ENCODE measurements at regions not wholly inside any gene's neighbourhood (a gene's known extent, or its start where the extent isn't known, plus 50 kb on each side); places are given as distances from the start of the nearest gene placed in this dataset.

- no peak overlapping the region for H3K4ac ChIP-seq (replicated peaks; ENCODE audit: insufficient read length, low read depth, low read length)
- no peak overlapping the region for H4K5ac ChIP-seq (ENCODE audit: insufficient read length, low read depth, low read length)
- H3K23ac ChIP-seq (ENCODE audit: insufficient read length): no peak overlapping the region
- H2BK20ac ChIP-seq (ENCODE audit: low read length): no peak overlapping the region
- no peak overlapping the region for H3K9ac ChIP-seq (replicated peaks in 1 of 4; ENCODE audit: extremely low read depth in 1 of 4, low read depth in 3 of 4, low read length in 3 of 4)
- H3K23me2 ChIP-seq (ENCODE audit: low read depth, low read length): no peaks in the 10 kb centered on the region
- H3K36me3 ChIP-seq (ENCODE audit: control insufficient read depth in 2 of 4, insufficient read depth in 4 of 4, low read length in 3 of 4): no peaks in the 10 kb centered on the region
- no peak overlapping the region for H4K8ac ChIP-seq (ENCODE audit: extremely low read depth, insufficient read depth, low read length)
- H4K91ac ChIP-seq (replicated peaks; ENCODE audit: insufficient read length, low read length): no peak overlapping the region
- no peak overlapping the region for H2BK5ac ChIP-seq (ENCODE audit: low read depth, low read length)
- H3K56ac ChIP-seq (replicated peaks; ENCODE audit: insufficient read length, low read depth, low read length): no peak overlapping the region
- no peak overlapping the region for H2BK120ac ChIP-seq (replicated peaks; ENCODE audit: low read depth, low read length)
- H3K4me1 ChIP-seq (replicated peaks in 1 of 4; ENCODE audit: control insufficient read depth in 3 of 4, insufficient read depth in 4 of 4, low read length in 3 of 4): no peaks in the 10 kb centered on the region
- H2BK12ac ChIP-seq (ENCODE audit: low read depth, low read length): no peak overlapping the region
- no peak overlapping the region for H2AK5ac ChIP-seq (ENCODE audit: low read depth, low read length)
- ChIA-PET POLR2A (ENCODE audit: partially characterized antibody) (no interaction called here), CTCF (ENCODE audit: partially characterized antibody) (interaction anchor here (0.6 kb wide), 1 partner anchor 395 kb away, joined by 3 read pairs; no protein-coding TSS in a partner anchor)
- H3K27me3 ChIP-seq (replicated peaks in 1 of 4; ENCODE audit: control insufficient read depth in 3 of 4, extremely low read depth in 1 of 4, insufficient read depth in 3 of 4, low read length in 3 of 4): no peaks in the 10 kb centered on the region
- H4K20me1 ChIP-seq (replicated peaks in 1 of 2; ENCODE audit: control insufficient read depth in 1 of 2, insufficient read depth in 2 of 2, low read length in 2 of 2): no peaks in the 10 kb centered on the region
- H3K4me2 ChIP-seq (ENCODE audit: insufficient read depth in 1 of 2, low read depth in 2 of 2, low read length in 2 of 2): no peak overlapping the region
- no peak overlapping the region for H3K4me3 ChIP-seq (ENCODE audit: extremely low read depth in 1 of 4, insufficient read depth in 2 of 4, low read depth in 3 of 4, low read length in 4 of 4)
- DNase-seq (ENCODE audit: low read depth in 1 of 2, low spot score in 2 of 2) (no peak), FAIRE-seq (no peak)
- TF ChIP-seq HDAC2 (IDR thresholded peaks at IDR 0.05; ENCODE audit: borderline replicate concordance in 1 of 2, low read depth in 2 of 2, low read length in 2 of 2): no peak
- TF ChIP-seq GABPA (IDR thresholded peaks at IDR 0.05; ENCODE audit: borderline replicate concordance, insufficient read depth, low read length): no peak
- TF ChIP-seq MAX (IDR thresholded peaks at IDR 0.05): no peak
- TF ChIP-seq TEAD4 (IDR thresholded peaks at IDR 0.05; ENCODE audit: low read depth, low read length): no peak
- no peak for TF ChIP-seq SP4 (IDR thresholded peaks at IDR 0.05; ENCODE audit: low read length)
- no peak for TF ChIP-seq CBX8 (IDR thresholded peaks at IDR 0.05; ENCODE audit: borderline replicate concordance, low read depth, low read length)
- TF ChIP-seq GTF2F1 (IDR thresholded peaks at IDR 0.05; ENCODE audit: borderline replicate concordance, low read depth, low read length): no peak
- H3K79me1 ChIP-seq (ENCODE audit: low read depth, low read length): no peaks in the 10 kb centered on the region
- H2AFZ ChIP-seq (ENCODE audit: low read length): no peak overlapping the region
- no peaks in the 10 kb centered on the region for H3K9me3 ChIP-seq (ENCODE audit: insufficient read depth in 2 of 2, low read depth in 1 of 2, low read length in 1 of 2)
- no peak overlapping the region for H3K14ac ChIP-seq (ENCODE audit: insufficient read length)
- H2BK15ac ChIP-seq (ENCODE audit: low read length): no peak overlapping the region
- no peaks in the 10 kb centered on the region for H3K79me2 ChIP-seq (ENCODE audit: control insufficient read depth in 1 of 2, insufficient read depth in 2 of 2, low read length in 2 of 2)
- no peak overlapping the region for H3K27ac ChIP-seq (ENCODE audit: low read depth, low read length)
- H3K18ac ChIP-seq (ENCODE audit: extremely low read depth, low read length): no peak overlapping the region
- 94% methylated on average over 3 of the region's 3 CpGs; no CpG with 5 or more reads in 1 of the 2 experiments for WGBS, 2 experiments (ENCODE audit: extremely low coverage in 1 of 2, insufficient coverage in 1 of 2, insufficient read length in 1 of 2, insufficient replicate concordance in 2 of 2, low coverage in 1 of 2, low lambda C conversion rate in 2 of 2, missing lambda C conversion rate in 1 of 2)
Observed at GRCh38 chr13:74743992-74744391, 609.8 kb upstream of the KLF12 start.
